GM12892 (cell line): ENCODE measurements at regions not wholly inside any gene's neighbourhood (a gene's known extent, or its start where the extent isn't known, plus 50 kb on each side); places are given as distances from the start of the nearest gene placed in this dataset.
"Not testable (repeated sequence)": the region's sequence is repeated elsewhere in the genome, so short reads cannot be mapped to it uniquely, and the experiment has no call there.

Experiments used
- DNase-seq: peaks from one replicate; pipeline ENCODE4 v3.0.0; 2011; ENCODE audit not compliant: insufficient read length
- FAIRE-seq: peaks from 2 replicates; lab custom pipeline; 2011; peaks lifted over from hg19 to GRCh38; lab: Jason Lieb, UNC
- POLR2A ChIP-seq: IDR thresholded peaks from 2 replicates; pipeline ENCODE4 v1.6.1; 2011; ENCODE audit warnings: low read depth, low read length, control low read depth
- POLR2AphosphoS5 ChIP-seq: IDR thresholded peaks from 2 replicates; pipeline ENCODE4 v1.6.1; 2011; ENCODE audit warnings: low read depth, low read length, control low read depth
- TAF1 ChIP-seq: IDR thresholded peaks from 2 replicates; pipeline ENCODE4 v1.6.1; 2011; ENCODE audit warnings: low read depth, mild to moderate bottlenecking, control low read depth, low read length, borderline replicate concordance

- peak; percentile 86 for FAIRE-seq
- TF ChIP-seq TAF1, result no peak
- TF ChIP-seq POLR2A, result 0 out of 2 replicates have a peak, but pooled peaks have one; percentile 26
- TF ChIP-seq POLR2AphosphoS5, result no peak
- DNase-seq, result no peak
Observed at GRCh38 chr12:4152145-4152795, 121.3 kb upstream of the CCND2 start.

GRCh38 chr12:4151362-4152121, 122.0 kb upstream of the CCND2 start:
- DNase-seq, result no peak
- no peak for TF ChIP-seq TAF1
- TF ChIP-seq POLR2A, result no peak
- peak; percentile 63 for FAIRE-seq

DNA sequence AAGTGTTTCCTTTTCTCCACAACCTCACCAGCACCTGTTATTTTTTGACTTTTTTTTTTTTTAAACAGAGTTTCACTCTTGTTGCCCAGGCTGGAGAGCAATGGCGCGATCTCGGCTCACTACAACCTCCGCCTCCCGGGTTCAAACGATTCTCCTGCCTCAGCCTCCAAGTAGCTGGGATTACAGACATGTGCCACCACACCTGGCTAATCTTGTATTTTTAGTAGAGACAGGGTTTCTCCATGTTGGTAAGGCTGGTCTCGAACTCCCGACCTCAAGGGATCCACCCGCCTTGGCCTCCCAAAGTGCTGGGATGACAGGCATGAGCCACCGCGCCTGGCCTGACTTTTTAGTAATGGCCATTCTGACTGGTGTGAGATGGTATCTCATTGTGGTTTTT, 123.2 kb upstream of the CCND2 start:
- not testable (repeated sequence) for FAIRE-seq, DNase-seq

DNA sequence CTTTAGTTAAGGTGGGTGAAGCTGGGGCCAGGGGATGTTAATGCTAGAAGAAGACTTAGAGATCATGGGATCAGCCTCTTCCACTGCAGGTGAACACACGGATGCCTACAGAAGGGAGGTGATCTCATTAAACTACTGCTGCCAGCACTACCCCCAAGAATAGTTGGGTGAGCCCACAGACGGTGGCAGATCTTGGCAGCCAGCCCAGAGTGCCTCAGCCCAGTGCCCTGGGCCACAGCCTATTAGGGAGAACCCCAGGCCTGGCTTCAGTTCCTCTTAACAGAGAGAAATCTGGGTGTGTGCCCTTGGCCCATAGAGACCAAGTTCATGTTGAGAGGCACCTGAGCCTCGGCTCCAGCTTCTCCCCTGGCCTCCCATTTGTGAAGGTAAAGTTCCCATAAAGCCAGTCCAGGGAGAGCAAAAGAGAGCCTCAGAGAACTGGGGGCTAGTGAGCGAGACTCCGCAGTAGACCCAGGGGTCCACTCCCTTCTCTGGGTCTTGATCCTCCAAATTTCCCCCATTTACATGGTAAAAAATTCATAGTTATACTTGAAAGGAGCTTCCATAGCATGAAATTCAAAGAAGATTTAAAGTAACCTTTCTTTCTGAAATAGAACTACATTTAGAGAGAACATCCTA, 125.0 kb upstream of the CCND2 start:
- FAIRE-seq, result peak; percentile 92
- no peak for DNase-seq
- no peak for TF ChIP-seq TAF1
- TF ChIP-seq POLR2A, result no peak
- TF ChIP-seq POLR2AphosphoS5, result no peak

DNA sequence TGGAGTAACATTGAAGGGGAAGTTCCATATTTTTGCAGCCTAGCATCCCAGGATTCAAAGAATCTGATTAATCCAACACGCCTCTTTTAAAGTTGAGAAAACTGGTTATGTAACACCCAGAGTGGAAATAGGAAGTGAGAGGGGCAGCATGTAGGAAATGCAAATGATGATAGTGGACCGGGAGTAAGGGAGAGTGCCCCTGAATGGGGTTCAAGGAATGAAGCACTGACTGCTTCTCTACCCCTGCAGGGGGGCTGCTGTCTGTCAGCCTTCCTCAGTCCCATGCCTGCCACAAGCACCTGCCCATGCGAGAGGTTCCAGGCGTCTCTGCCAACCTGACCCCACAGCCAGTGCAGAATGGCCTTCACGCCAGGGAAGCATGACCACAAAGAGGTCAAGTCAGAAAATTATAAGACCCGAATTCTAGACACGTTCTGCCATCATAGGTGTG, 126.5 kb upstream of the CCND2 start:
- FAIRE-seq (no peak), DNase-seq (no peak)
- TF ChIP-seq POLR2A (no peak), TAF1 (no peak), POLR2AphosphoS5 (no peak)

GRCh38 chr12:4145990-4146859, 127.3 kb upstream of the CCND2 start:
- peak; percentile 94 for FAIRE-seq
- DNase-seq, result no peak
- TF ChIP-seq POLR2AphosphoS5 (no peak), TAF1 (no peak), POLR2A (no peak)

DNA sequence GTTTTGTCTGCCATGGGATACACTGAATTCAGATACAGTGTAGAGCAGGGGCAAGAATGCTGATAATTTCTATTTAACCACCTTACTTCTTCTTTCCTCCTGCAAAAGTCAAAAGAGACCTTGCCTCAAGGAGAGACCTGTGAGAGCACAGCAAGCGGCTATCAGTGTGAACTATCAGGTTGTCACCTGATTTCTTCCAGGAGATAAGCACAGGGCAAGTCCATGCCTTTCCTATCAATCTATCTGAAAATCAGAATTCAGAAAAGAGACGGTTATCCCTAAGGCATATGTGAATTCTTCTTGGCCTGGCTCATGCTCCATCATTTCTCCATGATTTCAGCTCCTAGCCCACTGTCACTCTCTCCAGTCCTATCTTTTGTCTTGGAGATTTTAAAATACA, 128.9 kb upstream of the CCND2 start:
- DNase-seq, result no peak
- peak; percentile 53 for FAIRE-seq
- TF ChIP-seq POLR2A, result no peak
- no peak for TF ChIP-seq TAF1
- no peak for TF ChIP-seq POLR2AphosphoS5

- DNase-seq, result no peak
- peak; percentile 92 for FAIRE-seq
- no peak for TF ChIP-seq POLR2A
- TF ChIP-seq TAF1, result no peak
- TF ChIP-seq POLR2AphosphoS5, result no peak
Observed at GRCh38 chr12:4143896-4144295, 129.7 kb upstream of the CCND2 start.

GRCh38 chr12:4141348-4142270, 132.0 kb upstream of the CCND2 start:
- no peak for DNase-seq
- peak; percentile 92 for FAIRE-seq

More at GRCh38 chr12:4141348-4142270, 132.0 kb upstream of the CCND2 start:
- TF ChIP-seq POLR2A (no peak), TAF1 (no peak), POLR2AphosphoS5 (no peak)
